GM21526 (cell line): ENCODE measurements at regions not wholly inside any gene's neighbourhood (a gene's known extent, or its start where the extent isn't known, plus 50 kb on each side); places are given as distances from the start of the nearest gene placed in this dataset.
"Not testable (repeated sequence)": the region's sequence is repeated elsewhere in the genome, so short reads cannot be mapped to it uniquely, and the experiment has no call there.

Source experiments
- ATAC-seq: cut with Tn5 transposase; IDR thresholded peaks from one replicate; pipeline ENCODE4 v1.9.1; 2021; ENCODE audit warnings: moderate library complexity; ENCODE audit not compliant: unreplicated experiment, low FRiP score

DNA sequence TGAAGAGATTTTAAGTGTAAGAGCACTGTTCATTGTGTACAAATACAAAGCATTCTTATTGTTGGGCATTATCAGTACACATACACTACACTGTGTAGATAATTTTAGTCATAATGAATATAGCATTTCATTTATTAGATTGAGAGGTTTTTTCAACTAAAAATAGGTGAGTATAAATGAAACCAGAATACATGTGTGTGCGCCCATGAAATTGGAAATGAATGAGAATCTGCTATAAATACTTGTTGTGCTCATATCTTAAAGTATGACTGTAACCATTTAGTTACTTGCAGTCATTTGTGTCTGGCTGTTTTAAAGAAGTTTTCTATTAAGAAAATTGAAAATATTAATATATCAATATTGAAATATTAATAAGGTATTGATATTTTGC is 189.0 kb upstream of the MEF2C start:
- ATAC-seq: peak; percentile 64

DNA sequence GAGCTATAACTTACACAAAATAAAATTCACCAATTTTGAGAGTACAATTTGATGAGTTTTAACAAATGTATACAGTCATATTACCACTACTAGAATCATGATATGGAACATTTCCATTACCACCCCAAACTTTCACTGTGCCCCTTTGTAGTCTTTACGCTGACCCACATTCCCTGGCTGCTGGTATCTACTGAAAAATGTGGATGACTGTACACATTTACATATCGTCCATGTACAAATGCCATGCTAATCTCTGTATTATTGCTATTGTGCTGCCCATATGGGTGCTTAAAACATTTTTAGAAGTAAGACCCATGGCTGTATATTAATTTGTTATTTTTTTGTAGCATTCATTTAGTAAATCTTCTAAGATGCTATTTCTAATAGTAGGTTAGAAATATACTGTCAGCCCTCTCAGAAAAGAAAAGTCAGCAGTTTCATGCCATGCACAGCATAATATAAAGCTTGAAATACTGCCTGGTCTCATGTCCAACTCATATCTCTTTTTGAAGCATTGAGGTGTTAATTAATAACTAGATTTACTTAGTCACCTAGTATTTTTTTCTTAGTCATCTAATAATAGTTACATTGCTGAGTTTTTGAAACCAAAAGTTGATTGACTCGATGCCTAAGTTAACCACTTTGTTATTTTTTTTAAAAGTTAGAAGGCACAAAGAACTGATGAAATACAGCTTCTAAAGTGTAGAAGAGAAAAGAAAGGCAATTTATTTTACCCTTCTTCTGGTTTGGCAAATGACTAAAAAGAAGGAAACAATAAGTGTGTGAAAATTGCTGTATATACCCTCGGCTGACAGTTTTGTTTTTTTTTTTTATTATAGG is 188.3 kb upstream of the MEF2C start:
- ATAC-seq: peak; percentile 46

DNA sequence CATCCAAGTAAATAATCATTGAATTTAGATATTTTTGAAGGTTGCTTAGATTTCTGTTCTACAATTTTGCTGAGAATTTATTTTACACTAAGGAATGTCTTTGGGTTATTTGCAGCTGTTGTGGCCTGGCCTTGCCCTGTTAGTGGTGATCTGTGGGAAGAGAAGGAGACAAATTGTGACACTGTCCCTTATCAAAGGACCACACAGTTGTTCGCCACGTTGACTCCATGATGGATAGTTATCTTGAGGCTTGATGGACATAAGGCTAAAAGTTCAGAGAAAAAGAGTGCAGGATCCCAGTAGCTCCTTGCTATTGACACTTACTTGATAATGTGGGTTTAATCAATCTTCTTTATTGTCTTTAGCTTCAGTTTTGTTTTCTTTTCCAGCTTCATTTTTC is 186.6 kb upstream of the MEF2C start:
- ATAC-seq: no peak

- ATAC-seq: no peak
Measured at GRCh38 chr5:89067362-89067761, 184.4 kb upstream of the MEF2C start.

DNA sequence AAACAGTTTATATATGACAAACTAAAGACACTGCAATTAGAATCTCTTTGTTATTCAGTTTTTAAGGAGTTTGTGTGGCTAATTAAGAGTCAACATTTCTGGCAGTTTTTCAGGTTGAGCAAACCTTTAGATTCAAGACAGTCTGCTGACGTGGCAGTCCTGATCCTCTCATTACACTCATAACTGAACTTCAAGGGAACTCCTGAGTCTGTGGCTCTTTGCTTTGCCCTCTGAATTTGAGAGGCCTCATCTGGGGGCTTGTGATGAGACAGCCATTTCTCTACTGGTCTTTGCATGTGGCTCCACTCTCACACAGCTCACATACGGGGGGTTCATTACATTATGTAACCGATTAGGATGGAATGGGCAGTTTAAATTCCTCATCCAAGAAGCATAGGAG is 182.9 kb upstream of the MEF2C start:
- ATAC-seq: peak; percentile 88

- no peak for ATAC-seq
Measured at GRCh38 chr5:89064736-89065135, 181.8 kb upstream of the MEF2C start.

- ATAC-seq: peak; percentile 47
Measured at GRCh38 chr5:89064054-89064453, 181.1 kb upstream of the MEF2C start.

DNA sequence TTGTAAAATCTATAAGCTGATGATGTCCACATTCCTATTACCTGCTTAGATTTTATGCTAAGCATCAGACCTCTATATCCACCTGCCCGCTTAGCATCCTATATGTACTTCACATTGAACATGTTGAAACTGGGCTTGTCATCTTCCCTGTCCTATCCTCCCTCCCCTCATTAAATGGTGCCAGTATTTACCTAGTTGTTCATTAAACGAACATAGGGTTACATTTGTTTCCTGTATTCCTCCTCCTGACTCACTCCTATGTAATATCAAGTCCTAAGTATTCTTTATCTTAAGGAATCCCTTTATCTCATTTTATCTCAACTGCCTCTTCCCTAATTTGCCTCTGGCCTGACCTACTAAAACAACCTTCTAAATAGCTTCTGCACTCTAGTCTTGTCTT is 177.8 kb upstream of the MEF2C start:
- no peak for ATAC-seq

DNA sequence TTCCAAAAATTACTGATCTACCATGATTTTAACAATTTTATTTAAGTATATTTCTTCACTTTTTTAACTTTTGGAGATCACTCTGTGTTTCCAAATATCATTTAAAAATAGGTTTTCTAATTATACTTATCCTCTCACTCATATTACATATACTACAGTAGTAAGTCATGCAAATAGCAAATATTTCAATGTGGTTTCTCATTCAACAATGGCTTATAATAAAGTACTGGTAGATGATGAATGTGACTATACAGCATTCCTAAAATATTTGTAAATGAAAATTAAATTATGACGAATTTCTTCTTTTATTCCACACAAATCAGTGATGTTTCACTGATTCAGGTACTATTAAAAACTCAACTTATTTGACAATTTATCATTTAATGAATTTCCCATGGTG is 176.3 kb upstream of the MEF2C start:
- no peak for ATAC-seq

- ATAC-seq: no peak
Measured at GRCh38 chr5:89055695-89056085, 172.7 kb upstream of the MEF2C start.

DNA sequence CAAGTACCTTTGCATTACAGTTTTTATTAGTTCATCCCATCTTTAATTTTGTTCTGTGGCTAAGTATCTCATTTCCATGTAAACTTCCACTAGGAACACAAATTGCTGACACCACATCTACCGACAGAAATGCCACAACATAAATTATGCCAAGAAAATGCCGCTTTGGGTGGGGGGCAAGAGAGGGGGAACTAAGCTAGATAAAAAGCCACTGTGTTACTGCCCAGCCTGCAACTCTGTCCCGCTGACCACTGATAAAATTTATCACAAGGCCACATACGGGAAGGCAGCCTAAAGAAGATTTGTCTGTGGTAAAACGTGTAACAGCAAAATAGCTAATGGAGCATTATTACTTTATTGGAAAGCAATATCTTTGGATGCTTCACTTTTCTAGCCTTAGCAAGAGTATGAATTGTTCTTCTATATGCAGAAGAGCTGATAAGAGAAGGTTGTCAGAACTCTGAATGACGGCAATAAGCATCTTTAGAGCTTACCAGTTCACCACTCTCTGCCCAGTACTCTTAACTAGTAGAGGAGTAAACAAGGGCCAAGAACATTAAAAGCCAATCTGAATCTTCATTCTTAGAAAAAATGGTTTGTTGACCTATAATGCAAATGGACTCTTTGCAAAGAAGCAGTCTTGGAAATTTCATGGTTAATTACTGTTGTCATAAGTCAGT is 172.2 kb upstream of the MEF2C start:
- no peak for ATAC-seq

GRCh38 chr5:89053547-89053946 is 170.6 kb upstream of the MEF2C start:
- ATAC-seq: no peak

- not testable (repeated sequence) for ATAC-seq
Measured at GRCh38 chr5:89050062-89050461, 167.1 kb upstream of the MEF2C start.

DNA sequence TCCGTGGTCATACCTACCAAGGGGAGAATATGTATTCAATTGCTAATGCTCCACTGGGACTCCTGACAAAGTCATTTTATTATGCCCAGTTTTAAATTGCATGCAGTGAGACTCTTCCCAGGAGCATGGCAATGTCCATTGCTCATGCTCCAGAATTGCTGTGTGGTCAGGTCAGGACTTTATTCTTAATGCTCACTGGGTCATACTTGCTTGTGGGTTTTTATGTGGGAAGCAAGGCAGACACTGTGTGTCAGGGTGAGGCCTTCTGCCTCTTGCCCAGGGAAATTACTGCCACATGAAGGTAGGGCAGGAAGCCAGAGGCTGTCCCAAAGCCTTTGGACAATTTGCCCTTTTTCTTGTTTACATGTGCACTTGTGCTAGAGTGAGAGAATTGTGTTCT is 164.6 kb upstream of the MEF2C start:
- no peak for ATAC-seq

DNA sequence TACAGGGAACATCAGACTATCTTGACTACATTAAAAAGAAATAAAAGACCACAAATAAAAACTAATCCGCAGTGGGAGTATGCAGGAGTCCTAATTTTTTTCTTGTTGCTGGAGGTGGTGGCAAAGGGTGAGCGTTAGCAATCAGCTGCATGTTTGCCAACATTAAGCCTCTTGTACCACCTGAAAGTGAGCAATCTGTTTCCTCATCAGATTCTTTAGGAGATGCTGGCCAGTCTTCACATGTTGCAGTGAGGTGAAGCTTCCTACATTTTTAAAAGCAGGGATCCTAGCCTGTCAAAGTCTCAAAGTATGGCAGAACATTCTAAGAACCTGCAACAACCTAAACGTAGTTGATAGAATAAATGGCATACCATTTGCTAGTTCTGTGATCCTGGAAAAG is 162.2 kb upstream of the MEF2C start:
- ATAC-seq: no peak

GRCh38 chr5:89044674-89045200 is 161.8 kb upstream of the MEF2C start:
- no peak for ATAC-seq

DNA sequence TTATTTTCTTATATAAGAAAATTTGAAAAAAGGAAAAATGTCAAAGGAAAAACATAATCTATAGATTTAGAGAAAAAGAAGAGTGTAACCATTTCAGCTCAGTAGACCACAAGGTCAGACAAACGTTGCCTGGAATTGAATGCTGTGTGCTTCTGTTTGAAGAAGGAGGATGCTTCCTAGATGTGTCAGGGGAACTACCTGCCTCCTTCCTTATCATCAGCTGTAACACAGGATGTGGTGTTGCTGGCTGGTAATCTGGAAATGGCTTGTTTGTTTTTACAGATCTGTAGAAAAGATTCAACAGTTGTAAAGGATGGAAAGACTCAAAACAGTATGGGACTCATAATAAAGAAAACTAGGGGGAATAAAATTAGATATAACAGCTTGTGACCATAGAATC is 160.7 kb upstream of the MEF2C start:
- no peak for ATAC-seq

DNA sequence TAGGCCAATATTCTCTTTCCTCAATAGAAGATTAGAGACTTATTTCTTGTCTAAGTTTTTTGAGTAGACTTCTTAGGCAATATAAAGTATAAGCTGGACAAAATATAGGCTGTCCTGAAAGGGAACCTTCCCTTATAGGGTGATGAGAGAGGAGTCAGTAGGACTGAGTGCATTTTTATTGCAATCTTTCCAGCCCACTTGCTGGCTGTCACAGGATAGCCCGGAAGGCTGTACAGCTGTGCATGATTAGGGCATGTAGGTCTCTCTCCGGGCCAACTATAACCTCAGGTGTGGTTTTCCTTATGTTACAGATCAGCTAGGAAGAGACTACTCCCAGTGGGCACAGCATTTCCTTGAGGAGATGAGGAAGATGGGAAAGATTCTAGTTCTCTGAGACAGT is 159.8 kb upstream of the MEF2C start:
- no peak for ATAC-seq

DNA sequence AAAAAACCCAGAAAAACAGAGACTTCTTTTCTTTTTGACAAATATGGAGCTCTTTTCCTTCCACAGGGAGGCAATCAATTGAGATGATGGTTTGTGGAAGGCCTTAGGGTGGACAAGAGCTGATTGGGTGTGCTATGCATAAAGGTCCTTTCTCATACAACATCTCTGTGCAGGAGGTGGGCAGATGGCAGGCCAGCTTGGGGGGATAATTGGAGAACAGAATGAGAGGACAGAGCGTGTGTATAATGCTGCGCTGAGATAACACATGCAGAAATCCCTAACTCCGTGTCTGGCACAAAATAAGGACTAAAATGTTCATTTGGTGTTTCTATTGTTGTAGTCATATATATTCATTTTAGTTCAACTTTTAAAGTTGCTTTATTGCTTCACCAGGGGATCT is 159.0 kb upstream of the MEF2C start:
- ATAC-seq: no peak

DNA sequence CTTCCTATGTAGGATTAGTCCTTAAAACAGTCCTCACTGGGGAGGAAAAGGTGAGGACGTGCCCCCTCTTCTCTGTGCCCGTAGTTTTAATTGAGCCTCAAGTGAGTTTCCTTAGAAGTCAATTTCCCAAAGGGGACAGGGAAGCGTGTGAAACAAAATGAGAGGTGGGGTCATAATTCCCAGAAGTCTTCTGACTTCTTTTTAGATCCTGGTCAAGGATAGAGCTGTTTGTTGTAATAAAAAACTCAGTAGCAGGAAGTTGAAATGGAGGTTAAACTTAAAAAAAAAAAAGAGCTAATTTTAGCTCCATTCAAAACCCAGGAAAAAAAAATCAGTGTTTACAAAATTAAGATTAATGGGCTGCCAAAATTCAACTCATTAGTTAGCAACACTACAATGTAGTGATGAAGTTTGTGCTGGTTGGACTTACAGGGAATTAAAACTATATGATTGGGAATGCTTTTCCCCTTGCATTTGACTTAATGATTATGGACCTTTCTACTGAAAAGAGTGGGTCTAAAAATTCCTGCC is 158.3 kb upstream of the MEF2C start:
- ATAC-seq: no peak

DNA sequence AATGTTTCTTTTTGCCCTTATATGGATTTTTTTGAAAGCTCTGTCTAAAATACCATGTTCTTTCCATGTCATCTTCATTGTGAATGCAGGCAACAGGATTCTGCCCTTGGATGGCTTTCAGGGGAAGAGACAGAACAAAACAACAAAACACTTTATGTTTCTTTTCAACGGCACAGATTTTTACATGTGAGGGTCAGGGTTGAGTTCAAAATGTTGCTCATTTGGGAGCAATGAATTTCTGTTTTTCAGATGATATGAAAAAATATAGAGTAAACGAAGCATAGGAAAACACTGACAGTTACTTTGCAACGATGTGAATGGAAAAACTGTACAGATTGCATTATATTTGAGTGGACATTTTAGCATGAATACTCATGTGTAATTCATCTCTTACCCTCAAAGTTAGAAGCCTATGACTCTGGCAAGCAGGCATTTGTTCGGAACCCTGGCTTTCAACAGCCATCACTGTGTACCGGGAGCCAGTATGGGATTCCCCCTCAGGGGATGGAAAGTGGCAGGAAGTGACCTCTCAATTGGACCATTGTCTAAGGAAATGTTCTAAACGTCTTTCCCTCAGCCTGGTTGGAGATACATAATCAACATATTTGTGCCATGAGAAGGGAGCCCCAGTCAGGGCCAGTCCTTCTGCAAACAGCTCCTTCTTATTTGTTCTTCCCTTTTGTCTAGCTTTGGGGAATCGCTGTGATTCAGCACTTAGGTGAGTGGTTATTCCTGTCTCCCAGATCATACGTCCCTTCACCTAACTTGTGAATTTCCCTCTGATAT is 153.9 kb upstream of the MEF2C start:
- no peak for ATAC-seq
